ENCODE measurements at regions not wholly inside any gene's neighbourhood (a gene's known extent, or its start where the extent isn't known, plus 50 kb on each side); places are given as distances from the start of the nearest gene placed in this dataset.

GRCh38 chr11:106426696-106427095 is 349.2 kb downstream of the AASDHPPT start:
- H3K4me3 ChIP-seq: no peak overlapping the region
- no peak overlapping the region for H3K27ac ChIP-seq

- Histone ChIP-seq H3K27ac (no peak overlapping the region), H3K4me3 (no peak overlapping the region)
Measured at GRCh38 chr11:106427736-106428135, 350.3 kb downstream of the AASDHPPT start.

DNA sequence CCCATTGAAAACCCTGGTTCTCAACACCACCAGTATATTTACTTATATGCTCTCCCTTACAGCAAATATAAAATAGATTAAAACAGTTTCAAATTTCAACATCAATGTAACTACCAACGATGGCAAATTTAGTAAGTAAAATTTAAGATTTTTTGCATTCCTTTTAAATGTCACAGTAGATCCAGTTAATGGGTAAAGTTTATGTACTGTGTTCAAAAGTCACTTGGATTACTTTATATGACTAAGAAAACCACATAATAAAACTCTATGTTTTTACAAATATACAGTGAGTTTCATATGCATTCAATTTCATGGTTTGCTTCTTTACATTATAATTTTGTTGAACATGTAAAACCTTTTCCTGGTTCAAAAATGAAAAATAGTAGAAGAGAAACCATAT is 364.6 kb downstream of the AASDHPPT start:
- H3K4me3 ChIP-seq: no peak overlapping the region
- H3K27ac ChIP-seq: no peak overlapping the region

DNA sequence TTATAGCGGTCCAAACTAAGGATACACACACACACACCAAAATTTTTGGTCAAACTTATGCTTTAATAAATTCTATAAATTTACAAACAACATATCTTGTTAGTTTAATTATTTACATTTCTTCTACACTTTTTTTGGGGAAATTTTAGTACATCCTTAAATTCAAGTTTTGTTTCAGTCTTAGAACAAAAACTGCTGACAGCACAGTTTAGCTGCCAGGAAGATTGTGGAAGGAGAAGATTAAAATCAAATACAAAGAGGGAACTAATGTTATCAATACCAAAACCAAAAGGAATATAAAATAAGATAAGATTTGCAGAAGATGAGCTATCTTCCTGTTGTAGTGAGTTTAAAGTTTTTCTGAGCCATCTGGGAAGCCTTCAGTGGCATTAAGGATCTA is 368.8 kb downstream of the AASDHPPT start:
- Histone ChIP-seq H3K27ac (no peak overlapping the region), H3K4me3 (no peak overlapping the region)

DNA sequence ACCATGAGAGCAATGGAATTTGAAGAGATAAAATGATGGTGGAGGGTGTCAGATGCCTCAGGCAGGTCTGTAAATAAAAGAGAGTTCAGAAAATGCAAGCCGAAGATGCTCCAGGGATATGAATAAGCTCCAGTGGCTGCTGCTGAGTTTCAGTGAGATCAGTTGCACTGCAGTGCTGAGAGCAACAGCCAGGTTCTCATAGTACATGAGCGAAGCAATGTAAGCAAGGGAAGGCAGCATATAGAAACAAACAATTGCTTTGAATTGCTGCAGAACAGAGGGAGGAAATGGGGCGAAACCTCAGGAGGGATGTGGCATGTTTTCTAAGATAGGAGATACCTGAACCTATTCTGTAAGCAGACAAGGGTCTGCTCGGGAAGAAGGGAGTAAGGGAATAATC is 369.5 kb downstream of the AASDHPPT start:
- Histone ChIP-seq H3K27ac (peak overlapping the region in 1 of 21 experiments; percentile 33), H3K4me3 (no peak overlapping the region)

DNA sequence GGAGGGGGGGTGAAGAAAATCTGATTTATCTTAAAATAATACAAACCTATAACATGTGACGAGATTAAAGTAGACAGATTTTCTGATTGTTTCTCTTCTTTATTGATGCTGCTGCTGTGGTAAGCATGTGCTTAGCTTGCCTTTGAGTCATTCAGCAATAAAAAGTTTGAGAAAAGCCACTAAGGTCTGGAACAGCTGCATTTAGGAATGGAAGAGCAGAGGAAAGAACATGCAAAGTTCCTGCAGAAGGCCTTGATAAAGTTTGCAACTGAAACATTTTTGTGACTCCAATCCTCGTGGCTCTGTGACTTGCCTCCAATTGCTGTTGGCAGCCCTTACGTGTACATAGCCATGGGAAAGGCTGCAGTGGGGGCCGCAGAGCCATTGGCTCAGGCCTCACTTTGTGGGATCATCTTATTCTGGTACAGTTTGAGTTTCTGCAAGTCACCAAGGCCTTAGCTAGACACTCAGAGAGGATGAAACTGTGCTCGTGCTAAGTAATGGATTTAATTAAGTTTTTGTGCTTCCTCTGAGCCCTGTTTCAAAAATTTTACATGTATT is 370.2 kb downstream of the AASDHPPT start:
- no peak overlapping the region for H3K4me3 ChIP-seq
- H3K27ac ChIP-seq: peak overlapping the region in 3 of 21 experiments; percentile 5 to 46 (median 16)

DNA sequence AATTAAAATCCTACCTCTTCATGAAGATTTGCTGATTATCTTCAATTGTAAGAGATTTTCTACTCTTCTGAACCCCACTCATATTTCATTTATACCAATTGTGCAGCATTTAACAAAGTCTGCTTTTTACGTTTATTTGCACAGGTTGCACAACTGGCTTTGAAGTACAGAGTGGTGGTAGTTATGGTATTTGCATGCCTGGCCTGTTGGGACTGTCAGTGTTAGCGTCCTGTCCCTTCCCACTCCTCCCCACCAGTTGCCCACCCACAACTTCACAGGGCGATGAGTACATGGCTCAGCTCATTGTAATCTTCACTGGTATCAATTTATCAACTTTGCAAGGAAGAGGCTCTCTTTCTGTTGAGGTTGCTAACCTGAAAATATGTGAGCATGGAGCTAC is 372.3 kb downstream of the AASDHPPT start:
- Histone ChIP-seq H3K4me3 (no peak overlapping the region), H3K27ac (no peak overlapping the region)

DNA sequence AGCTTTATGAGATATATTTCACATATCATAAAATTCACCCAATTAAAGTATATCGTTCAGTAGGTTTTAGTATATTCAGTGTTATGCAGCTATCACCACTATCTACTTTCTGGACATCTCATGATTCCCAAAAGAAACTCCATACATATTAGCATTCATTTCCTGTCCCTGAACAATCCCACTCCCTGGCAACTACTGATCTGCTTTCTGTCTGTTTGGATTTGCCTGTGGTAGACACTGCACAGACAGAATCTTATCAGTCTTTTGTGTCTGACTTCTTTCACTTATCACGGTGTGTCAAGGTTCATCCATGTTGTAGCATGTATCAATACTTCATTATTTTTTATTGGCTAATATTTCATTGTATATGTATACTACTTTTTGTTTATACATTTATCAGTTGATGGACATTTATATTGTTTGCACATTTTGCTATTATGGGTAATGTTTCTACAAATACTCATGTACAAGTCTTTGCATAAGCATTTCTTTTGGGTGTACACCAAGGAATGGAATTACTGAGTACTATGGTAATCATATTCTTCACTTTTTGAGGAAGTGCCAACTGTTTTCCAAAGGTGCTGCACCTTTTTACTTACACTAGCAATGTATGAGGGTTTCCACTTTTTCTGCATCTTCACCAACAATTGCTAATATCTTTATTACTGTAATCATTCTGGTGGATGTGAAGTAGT is 373.9 kb downstream of the AASDHPPT start:
- H3K27ac ChIP-seq: no peak overlapping the region
- H3K4me3 ChIP-seq: no peak overlapping the region

GRCh38 chr11:106456647-106457046 is 379.2 kb downstream of the AASDHPPT start:
- Histone ChIP-seq H3K4me3 (no peak overlapping the region), H3K27ac (no peak overlapping the region)

- H3K27ac ChIP-seq: no peak overlapping the region
- H3K4me3 ChIP-seq: no peak overlapping the region
Measured at GRCh38 chr11:106457727-106458126, 380.3 kb downstream of the AASDHPPT start.

GRCh38 chr11:106459135-106459534 is 381.7 kb downstream of the AASDHPPT start:
- H3K4me3 ChIP-seq: no peak overlapping the region
- H3K27ac ChIP-seq: no peak overlapping the region

- no peak overlapping the region for H3K27ac ChIP-seq
- no peak overlapping the region for H3K4me3 ChIP-seq
Measured at GRCh38 chr11:106461148-106461691, 383.8 kb downstream of the AASDHPPT start.

DNA sequence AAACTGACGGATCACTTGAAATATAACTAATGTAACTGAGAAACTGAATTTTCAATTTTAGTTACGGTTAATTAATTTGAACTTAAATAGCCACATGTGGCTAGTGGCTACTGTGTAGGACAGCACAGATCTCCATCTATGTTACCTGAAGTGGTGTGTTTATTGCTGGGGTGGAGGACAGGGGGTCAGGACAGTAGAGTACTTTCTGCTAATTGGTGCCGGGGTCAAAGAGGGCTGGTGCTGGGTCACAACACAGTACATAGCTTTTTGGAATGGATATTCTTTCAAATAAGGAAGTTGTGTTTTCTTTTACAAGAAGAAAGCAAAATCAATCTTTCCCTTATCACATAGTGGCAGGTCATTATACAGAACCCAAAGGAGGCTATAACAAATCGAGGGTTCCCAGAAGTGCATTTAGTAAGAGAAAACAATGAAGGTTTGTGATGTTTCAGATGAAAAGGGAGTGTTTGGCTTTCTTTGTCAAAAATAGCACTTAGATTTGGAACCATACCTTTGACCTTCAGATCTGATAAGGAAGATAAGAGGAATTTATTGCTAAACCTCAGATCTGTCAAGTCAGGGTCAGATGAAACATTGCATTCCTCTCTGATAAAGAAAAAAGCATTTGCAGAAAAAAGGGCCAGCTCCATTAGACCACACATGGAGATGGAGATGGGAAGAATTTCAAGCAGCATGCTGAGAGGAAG is 384.5 kb downstream of the AASDHPPT start:
- H3K27ac ChIP-seq: no peak overlapping the region
- H3K4me3 ChIP-seq: no peak overlapping the region

GRCh38 chr11:106463154-106463553 is 385.7 kb downstream of the AASDHPPT start:
- H3K27ac ChIP-seq: no peak overlapping the region
- no peak overlapping the region for H3K4me3 ChIP-seq

GRCh38 chr11:106463796-106464201 is 386.3 kb downstream of the AASDHPPT start:
- Histone ChIP-seq H3K27ac (no peak overlapping the region), H3K4me3 (no peak overlapping the region)

DNA sequence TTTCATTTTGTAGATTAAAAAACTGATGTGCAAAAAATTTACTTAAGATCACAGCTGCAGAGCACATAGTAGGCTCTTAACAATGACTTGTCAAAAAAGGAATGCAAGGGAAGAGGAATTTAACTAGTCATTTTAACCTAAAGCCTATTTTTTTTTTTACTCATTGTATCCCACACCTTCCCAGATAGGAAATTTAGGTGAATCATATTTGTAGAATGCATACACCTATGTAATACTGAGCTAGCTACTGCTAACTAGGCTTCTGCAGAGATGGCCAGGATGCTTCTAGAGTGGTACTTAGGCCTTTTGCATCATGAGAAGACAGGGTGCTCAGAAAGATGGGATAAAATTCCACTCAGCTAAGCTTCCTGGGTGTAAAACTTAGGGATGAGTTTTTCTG is 387.3 kb downstream of the AASDHPPT start:
- no peak overlapping the region for H3K27ac ChIP-seq
- no peak overlapping the region for H3K4me3 ChIP-seq

- Histone ChIP-seq H3K4me3 (no peak overlapping the region), H3K27ac (no peak overlapping the region)
Measured at GRCh38 chr11:106466521-106467080, 389.1 kb downstream of the AASDHPPT start.

DNA sequence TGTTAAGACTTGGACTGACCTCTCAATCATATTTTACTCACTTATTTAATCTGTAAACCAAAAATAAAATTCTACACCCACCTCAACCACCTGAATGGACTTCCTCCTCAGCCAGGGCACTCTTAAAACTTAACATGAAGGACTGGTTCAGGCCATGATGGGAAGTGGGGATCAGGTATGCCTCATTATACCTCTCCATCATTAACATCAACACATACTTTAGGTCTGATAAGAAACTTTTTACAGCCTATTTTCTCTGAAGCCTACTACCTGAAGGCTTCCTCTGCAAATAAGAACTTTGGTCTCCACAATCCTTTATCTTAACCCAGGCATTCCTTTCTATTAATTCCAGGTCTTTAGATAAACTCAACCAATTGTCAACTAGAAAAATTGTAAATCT is 390.0 kb downstream of the AASDHPPT start:
- no peak overlapping the region for H3K27ac ChIP-seq
- H3K4me3 ChIP-seq: no peak overlapping the region

- no peak overlapping the region for H3K4me3 ChIP-seq
- no peak overlapping the region for H3K27ac ChIP-seq
Measured at GRCh38 chr11:106468086-106468485, 390.6 kb downstream of the AASDHPPT start.

DNA sequence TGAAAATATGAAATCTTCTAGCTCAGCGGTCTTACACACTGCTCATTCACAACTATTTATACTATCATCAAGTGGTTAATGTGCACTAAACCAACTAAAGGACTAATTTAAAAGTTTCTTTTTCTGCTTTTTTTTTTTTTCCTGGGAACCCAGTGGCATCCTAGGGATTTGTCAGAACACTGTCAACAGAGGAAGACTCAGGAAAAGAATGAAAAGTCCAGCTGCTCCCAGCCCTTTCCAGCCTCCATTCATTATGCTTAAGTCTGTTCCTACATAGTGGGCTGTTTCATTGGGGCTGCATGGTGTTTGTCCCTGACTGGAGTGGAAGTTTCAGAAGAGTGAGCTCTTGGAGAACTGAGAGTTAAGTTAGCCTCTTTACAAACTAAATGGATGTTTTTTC is 391.1 kb downstream of the AASDHPPT start:
- no peak overlapping the region for H3K27ac ChIP-seq
- H3K4me3 ChIP-seq: no peak overlapping the region

- Histone ChIP-seq H3K27ac (no peak overlapping the region), H3K4me3 (no peak overlapping the region)
Measured at GRCh38 chr11:106470230-106470629, 392.8 kb downstream of the AASDHPPT start.

Measured in skin epidermis (tissue), 12 donors.